Liver (tissue), 8 donors: ENCODE measurements at regions not wholly inside any gene's neighbourhood (a gene's known extent, or its start where the extent isn't known, plus 50 kb on each side); places are given as distances from the start of the nearest gene placed in this dataset.

Experiments
- DNase-seq: peaks from one replicate; pipeline ENCODE4 v3.0.0-alpha.2; 2017; ENCODE audit warnings: low spot score
- H3K27ac ChIP-seq, 2 donors: one replicate each; pipeline ENCODE4 v1.7.0; 2013; ENCODE audit warnings: inconsistent platforms in 2 of 2, low read length in 2 of 2, control low read depth in 1 of 2, low read depth in 1 of 2, mild to moderate bottlenecking in 1 of 2
- H3K27me3 ChIP-seq, 4 donors: one replicate each; pipeline versions ENCODE4 v1.6.1 to v1.7.0; 2013; ENCODE audit warnings: low read length in 3 of 4, inconsistent platforms in 1 of 4, mild to moderate bottlenecking in 1 of 4, moderate library complexity in 1 of 4; ENCODE audit not compliant: control insufficient read depth in 4 of 4, insufficient read depth in 4 of 4
- H3K36me3 ChIP-seq, 4 donors: one replicate each; pipeline versions ENCODE4 v1.6.1 to v1.7.0; 2013; ENCODE audit warnings: low read length in 3 of 4, mild to moderate bottlenecking in 3 of 4, low read depth in 1 of 4, moderate library complexity in 1 of 4; ENCODE audit not compliant: control insufficient read depth in 4 of 4, insufficient read depth in 3 of 4
- H3K4me1 ChIP-seq, 4 donors: one replicate each; pipeline versions ENCODE4 v1.6.1 to v1.7.0; 2013; ENCODE audit warnings: low read length in 3 of 4, mild to moderate bottlenecking in 3 of 4, moderate library complexity in 1 of 4; ENCODE audit not compliant: control insufficient read depth in 4 of 4, insufficient read depth in 4 of 4
- H3K4me3 ChIP-seq, 3 donors: one replicate each; pipeline versions ENCODE4 v1.6.1 to v1.7.0; 2013; ENCODE audit warnings: low read length in 3 of 3, control low read depth in 1 of 3, low read depth in 1 of 3, mild to moderate bottlenecking in 1 of 3
- H3K9ac ChIP-seq, 2 donors: one replicate each; pipeline ENCODE4 v1.7.0; 2013; ENCODE audit warnings: low read length in 2 of 2, mild to moderate bottlenecking in 2 of 2, moderate library complexity in 2 of 2, control low read depth in 1 of 2, low read depth in 1 of 2
- H3K9me3 ChIP-seq, 4 donors: one replicate each; pipeline versions ENCODE4 v1.6.1 to v1.7.0; 2013; ENCODE audit warnings: low read length in 3 of 4; ENCODE audit not compliant: control insufficient read depth in 4 of 4
- ATF3 ChIP-seq: IDR thresholded peaks from 2 replicates; pipeline ENCODE4 v1.6.1; 2016; ENCODE audit warnings: antibody characterized with exemption
- CTCF ChIP-seq: fragments of 150-350 bp; IDR thresholded peaks from 2 replicates; pipeline ENCODE4 v1.5.1; 2017; ENCODE audit warnings: improper control_type of control experiment, low read depth, low read length; ENCODE audit not compliant: missing input control
- EGR1 ChIP-seq, 2 donors: IDR thresholded peaks; 2 replicates each; pipeline ENCODE4 v1.6.1; 2016 to 2018; ENCODE audit warnings: antibody characterized with exemption in 2 of 2, low read depth in 2 of 2
- FOXA1 ChIP-seq: IDR thresholded peaks from 2 replicates; pipeline ENCODE4 v1.6.1; 2016; ENCODE audit warnings: antibody characterized with exemption
- FOXA2 ChIP-seq: IDR thresholded peaks from 2 replicates; pipeline ENCODE4 v1.6.1; 2016; ENCODE audit warnings: antibody characterized with exemption
- GABPA ChIP-seq, 2 donors: IDR thresholded peaks in 1 of 2; conservative IDR thresholded peaks in 1 of 2; 2 replicates each; pipeline ENCODE4 v1.6.1; 2016; ENCODE audit warnings: antibody characterized with exemption in 2 of 2, mild to moderate bottlenecking in 1 of 2, moderate library complexity in 1 of 2
- HNF4A ChIP-seq, 2 donors: conservative IDR thresholded peaks; 2 replicates each; pipeline ENCODE4 v1.6.1; 2016; ENCODE audit warnings: antibody characterized with exemption in 2 of 2, mild to moderate bottlenecking in 2 of 2
- HNF4G ChIP-seq: IDR thresholded peaks from 2 replicates; pipeline ENCODE4 v1.6.1; 2016; ENCODE audit warnings: antibody characterized with exemption
- JUND ChIP-seq, 2 donors: IDR thresholded peaks; 2 replicates each; pipeline ENCODE4 v1.6.1; 2016; ENCODE audit warnings: antibody characterized with exemption in 2 of 2
- NR2F2 ChIP-seq: IDR thresholded peaks from 2 replicates; pipeline ENCODE4 v1.6.1; 2016; ENCODE audit warnings: antibody characterized with exemption
- RAD21 ChIP-seq, 2 donors: IDR thresholded peaks; 2 replicates each; pipeline ENCODE4 v1.6.1; 2016; ENCODE audit warnings: antibody characterized with exemption in 2 of 2, mild to moderate bottlenecking in 2 of 2
- REST ChIP-seq: IDR thresholded peaks from 2 replicates; pipeline ENCODE4 v1.6.1; 2016; ENCODE audit warnings: antibody characterized with exemption, mild to moderate bottlenecking
- RXRA ChIP-seq, 2 donors: IDR thresholded peaks; 2 replicates each; pipeline ENCODE4 v1.6.1; 2017 to 2018; ENCODE audit warnings: antibody characterized with exemption in 2 of 2, mild to moderate bottlenecking in 1 of 2
- SP1 ChIP-seq: IDR thresholded peaks from 2 replicates; pipeline ENCODE4 v1.6.1; 2018; ENCODE audit warnings: antibody characterized with exemption, mild to moderate bottlenecking
- TAF1 ChIP-seq: conservative IDR thresholded peaks from 2 replicates; pipeline ENCODE4 v1.6.1; 2016; ENCODE audit warnings: antibody characterized with exemption, mild to moderate bottlenecking
- YY1 ChIP-seq: IDR thresholded peaks from 2 replicates; pipeline ENCODE4 v1.6.1; 2016; ENCODE audit warnings: antibody characterized with exemption, mild to moderate bottlenecking
- ZBTB33 ChIP-seq: IDR thresholded peaks from 2 replicates; pipeline ENCODE4 v1.6.1; 2016; ENCODE audit warnings: antibody characterized with exemption
- WGBS: extraction: QIAGEN DNeasy Blood & Tissue Kit; methylation state at CpG from one replicate; pipeline ENCODE4 v1.1.7; 2013; 5-methylcytosine and 5-hydroxymethylcytosine counted together
- donor health status: healthy.
- donor health status: healthy.
- donor health status: healthy.
- donor health status: healthy.
- donor health status: healthy.

- Histone ChIP-seq H3K36me3 (no peaks in the 10 kb centered on the region), H3K9ac (no peak overlapping the region), H3K4me3 (no peak overlapping the region), H3K27me3 (peaks cover 0 to 2% (median 0%) of the 10 kb centered on the region in 4 donors), H3K27ac (no peak overlapping the region), H3K9me3 (no peaks in the 10 kb centered on the region), H3K4me1 (no peaks in the 10 kb centered on the region)
- WGBS, result 55% methylated on average over 4 of the region's 4 CpGs
- DNase-seq, result no peak
- TF ChIP-seq EGR1 (IDR thresholded peaks at IDR 0.05; ENCODE audit: low read depth in 2 of 2) (no peak), TAF1 (no peak), SP1 (no peak), ATF3 (no peak), HNF4A (conservative IDR thresholded peaks at IDR 0.05) (no peak), GABPA (IDR thresholded peaks at IDR 0.05 in 1 of 2, conservative IDR thresholded peaks at IDR 0.05 in 1 of 2) (no peak), FOXA1 (no peak), HNF4G (no peak), RXRA (IDR thresholded peaks at IDR 0.05) (no peak), RAD21 (IDR thresholded peaks at IDR 0.05) (no peak), REST (no peak), JUND (IDR thresholded peaks at IDR 0.05) (no peak), NR2F2 (no peak), YY1 (no peak), CTCF (no peak), FOXA2 (no peak), ZBTB33 (no peak)
Observed at GRCh38 chr4:33715841-33716395, 2528.4 kb downstream of the ARAP2 start.

DNA sequence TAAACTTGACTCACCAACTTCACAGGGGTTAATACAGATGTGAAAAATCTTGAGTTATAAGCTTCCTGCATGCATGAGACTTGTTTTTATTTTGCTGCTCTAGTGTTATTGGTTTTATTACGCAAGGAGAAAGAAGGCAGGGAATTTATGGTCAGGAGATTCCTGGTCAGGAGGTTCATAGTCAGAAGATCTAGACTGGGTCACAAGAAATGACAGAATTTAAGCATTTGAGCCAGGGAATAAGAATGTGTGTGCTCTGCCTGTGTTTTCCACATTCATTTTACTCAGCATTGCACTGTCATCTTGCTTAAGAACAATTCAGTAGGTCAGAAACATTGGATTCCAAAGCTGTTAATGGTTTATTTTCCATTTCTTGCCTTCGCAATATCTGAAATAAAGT, 2522.1 kb downstream of the ARAP2 start:
- H3K36me3 ChIP-seq, result no peaks in the 10 kb centered on the region
- peaks cover 0 to 3% (median 0%) of the 10 kb centered on the region in 4 donors for H3K27me3 ChIP-seq
- no peaks in the 10 kb centered on the region for H3K9me3 ChIP-seq
- no peak overlapping the region for H3K9ac ChIP-seq
- no peaks in the 10 kb centered on the region for H3K4me1 ChIP-seq
- H3K27ac ChIP-seq, result no peak overlapping the region
- H3K4me3 ChIP-seq, result no peak overlapping the region
- 67% methylated on average over 2 of the region's 2 CpGs for WGBS
- no peak for DNase-seq
- no peak for TF ChIP-seq ZBTB33
- no peak for TF ChIP-seq HNF4A (conservative IDR thresholded peaks at IDR 0.05)
- TF ChIP-seq NR2F2, result no peak
- no peak for TF ChIP-seq YY1
- no peak for TF ChIP-seq CTCF
- no peak for TF ChIP-seq HNF4G
- no peak for TF ChIP-seq RAD21 (IDR thresholded peaks at IDR 0.05)
- TF ChIP-seq ATF3, result no peak
- TF ChIP-seq JUND (IDR thresholded peaks at IDR 0.05), result no peak
- no peak for TF ChIP-seq GABPA (IDR thresholded peaks at IDR 0.05 in 1 of 2, conservative IDR thresholded peaks at IDR 0.05 in 1 of 2)
- no peak for TF ChIP-seq FOXA1
